ENCODE measurements at regions not wholly inside any gene's neighbourhood (a gene's known extent, or its start where the extent isn't known, plus 50 kb on each side); places are given as distances from the start of the nearest gene placed in this dataset.

DNA sequence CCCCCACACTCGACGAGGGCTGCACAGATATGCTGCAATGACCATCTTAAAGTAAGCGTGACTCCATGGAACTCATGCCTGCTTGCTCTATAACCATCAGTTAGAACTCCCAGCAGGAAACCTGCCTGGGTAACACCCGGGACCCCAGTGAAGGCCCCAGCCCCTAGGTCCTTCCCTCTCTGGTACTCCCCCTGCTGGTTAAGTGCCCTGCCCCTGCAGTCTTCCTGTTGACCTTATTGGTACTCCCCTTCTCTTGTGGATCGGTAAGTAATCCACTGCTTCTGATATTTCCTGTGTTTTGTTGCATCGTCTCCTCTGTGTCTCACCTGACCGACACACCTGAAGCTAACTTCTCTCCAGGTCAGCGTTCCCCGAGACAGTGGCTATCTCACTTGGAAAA is 104.8 kb upstream of the COG2 start:
- H2AFZ ChIP-seq (ENCODE audit: low read depth, low read length, poor library complexity, severe bottlenecking), result no peak overlapping the region
- H3K4me1 ChIP-seq (ENCODE audit: control insufficient read depth in 1 of 2, insufficient read depth in 2 of 2, low read length in 2 of 2), result no peaks in the 10 kb centered on the region
- no peak overlapping the region for H3K27ac ChIP-seq (ENCODE audit: low read depth, low read length)
- ChIA-PET RAD21 (ENCODE audit: low non-redundant PET in 1 of 2, low total read pairs in 2 of 2, uncharacterized antibody in 2 of 2, unreplicated experiment in 2 of 2) (no interaction called here), CTCF (no interaction called here), POLR2A (no interaction called here)
- H3K9me3 ChIP-seq (ENCODE audit: control insufficient read depth in 1 of 2, insufficient read depth in 1 of 2, low read depth in 1 of 2, low read length in 2 of 2), result peaks cover 0 to 6% of the 10 kb centered on the region in 2 experiments; a peak in 1 of 4 replicates
- no peak for TF ChIP-seq CBX3 (IDR thresholded peaks at IDR 0.05; ENCODE audit: low read depth)
- TF ChIP-seq, protein P1, sequence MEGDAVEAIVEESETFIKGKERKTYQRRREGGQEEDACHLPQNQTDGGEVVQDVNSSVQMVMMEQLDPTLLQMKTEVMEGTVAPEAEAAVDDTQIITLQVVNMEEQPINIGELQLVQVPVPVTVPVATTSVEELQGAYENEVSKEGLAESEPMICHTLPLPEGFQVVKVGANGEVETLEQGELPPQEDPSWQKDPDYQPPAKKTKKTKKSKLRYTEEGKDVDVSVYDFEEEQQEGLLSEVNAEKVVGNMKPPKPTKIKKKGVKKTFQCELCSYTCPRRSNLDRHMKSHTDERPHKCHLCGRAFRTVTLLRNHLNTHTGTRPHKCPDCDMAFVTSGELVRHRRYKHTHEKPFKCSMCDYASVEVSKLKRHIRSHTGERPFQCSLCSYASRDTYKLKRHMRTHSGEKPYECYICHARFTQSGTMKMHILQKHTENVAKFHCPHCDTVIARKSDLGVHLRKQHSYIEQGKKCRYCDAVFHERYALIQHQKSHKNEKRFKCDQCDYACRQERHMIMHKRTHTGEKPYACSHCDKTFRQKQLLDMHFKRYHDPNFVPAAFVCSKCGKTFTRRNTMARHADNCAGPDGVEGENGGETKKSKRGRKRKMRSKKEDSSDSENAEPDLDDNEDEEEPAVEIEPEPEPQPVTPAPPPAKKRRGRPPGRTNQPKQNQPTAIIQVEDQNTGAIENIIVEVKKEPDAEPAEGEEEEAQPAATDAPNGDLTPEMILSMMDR (IDR thresholded peaks at IDR 0.05 in 2 of 3, conservative IDR thresholded peaks at IDR 0.05 in 1 of 3; ENCODE audit: borderline replicate concordance in 1 of 3, insufficient read depth in 1 of 3, low read depth in 2 of 3, low read length in 2 of 3), result peak in 2 of 3 experiments; percentile 20 to 27; a peak in 1 of 6 replicates
- BruUV-seq (replicated peaks), result no TSS peak
- H4K20me1 ChIP-seq (ENCODE audit: insufficient read depth), result no peaks in the 10 kb centered on the region
- H3K9ac ChIP-seq (ENCODE audit: low read length), result no peak overlapping the region
- intact Hi-C loops (cut with micrococcal nuclease), result no loop called here
- H3K9me2 ChIP-seq (ENCODE audit: insufficient read depth), result no peaks in the 10 kb centered on the region
- no peaks in the 10 kb centered on the region; the same call in 1 of the 2 replicates for H3K27me3 ChIP-seq (ENCODE audit: insufficient read depth, low read length)
- H3K4me2 ChIP-seq (ENCODE audit: low read length), result no peak overlapping the region
- H3K4me3 ChIP-seq (replicated peaks in 1 of 2; ENCODE audit: low read depth in 1 of 2, low read length in 2 of 2), result no peak overlapping the region
- no peaks in the 10 kb centered on the region for H3K36me3 ChIP-seq (ENCODE audit: control insufficient read depth in 1 of 2, insufficient read depth in 2 of 2, low read length in 2 of 2)
- ATAC-seq (no peak), DNase-seq (ENCODE audit: low read depth, low spot score) (no peak)
- no peaks in the 10 kb centered on the region for H3K79me2 ChIP-seq (ENCODE audit: insufficient read depth, low read length)

DNA sequence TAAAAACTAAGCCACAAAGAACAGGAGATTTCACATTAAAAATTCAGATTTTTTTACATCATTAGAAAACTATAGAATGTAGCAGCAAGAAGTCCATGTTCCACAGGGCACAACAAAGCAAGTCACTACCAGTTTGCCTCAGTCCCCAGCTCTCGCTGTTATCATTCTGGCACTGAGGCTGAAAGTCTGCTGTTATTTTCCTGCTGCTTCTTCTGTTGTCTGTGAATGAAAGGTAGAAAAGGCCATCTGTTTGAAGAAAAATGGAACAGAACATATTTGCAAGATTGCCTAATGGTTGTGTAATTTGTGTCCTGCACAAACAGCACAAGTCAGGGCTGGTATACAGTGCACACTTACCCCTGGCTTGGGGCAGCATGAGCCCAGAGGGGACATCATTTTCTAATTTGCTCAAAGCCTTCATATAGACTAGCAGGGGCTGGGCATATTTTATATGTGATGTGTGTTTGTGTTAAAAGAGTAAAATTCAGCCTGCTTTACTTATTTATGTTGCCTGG is 105.6 kb upstream of the COG2 start:
- ATAC-seq (no peak), DNase-seq (ENCODE audit: low read depth, low spot score) (no peak)
- Histone ChIP-seq H3K36me3 (ENCODE audit: control insufficient read depth in 1 of 2, insufficient read depth in 2 of 2, low read length in 2 of 2) (no peaks in the 10 kb centered on the region), H3K9me3 (ENCODE audit: control insufficient read depth in 1 of 2, insufficient read depth in 1 of 2, low read depth in 1 of 2, low read length in 2 of 2) (peaks cover 0 to 6% of the 10 kb centered on the region in 2 experiments; a peak in 1 of 4 replicates), H3K4me3 (replicated peaks in 1 of 2; ENCODE audit: low read depth in 1 of 2, low read length in 2 of 2) (no peak overlapping the region), H3K9me2 (ENCODE audit: insufficient read depth) (no peaks in the 10 kb centered on the region), H3K27ac (ENCODE audit: low read depth, low read length) (no peak overlapping the region), H3K4me1 (ENCODE audit: control insufficient read depth in 1 of 2, insufficient read depth in 2 of 2, low read length in 2 of 2) (no peaks in the 10 kb centered on the region), H2AFZ (ENCODE audit: low read depth, low read length, poor library complexity, severe bottlenecking) (no peak overlapping the region), H3K9ac (ENCODE audit: low read length) (no peak overlapping the region), H3K79me2 (ENCODE audit: insufficient read depth, low read length) (no peaks in the 10 kb centered on the region), H3K27me3 (ENCODE audit: insufficient read depth, low read length) (no peaks in the 10 kb centered on the region; the same call in 1 of the 2 replicates), H3K4me2 (ENCODE audit: low read length) (no peak overlapping the region), H4K20me1 (ENCODE audit: insufficient read depth) (no peaks in the 10 kb centered on the region)
- TF ChIP-seq ZNF274 (IDR thresholded peaks at IDR 0.05; ENCODE audit: low read depth, low read length) (no peak), EZH2 (IDR thresholded peaks at IDR 0.05) (no peak), CEBPB (IDR thresholded peaks at IDR 0.05; ENCODE audit: low read depth) (no peak), EZH2phosphoT487 (IDR thresholded peaks at IDR 0.05; ENCODE audit: borderline replicate concordance) (no peak), ELF1 (IDR thresholded peaks at IDR 0.05; ENCODE audit: borderline replicate concordance, low read depth) (no peak), RAD21 (IDR thresholded peaks at IDR 0.05; ENCODE audit: low read depth) (no peak), CBX3 (IDR thresholded peaks at IDR 0.05; ENCODE audit: low read depth) (no peak), YY1 (IDR thresholded peaks at IDR 0.05; ENCODE audit: extremely low read depth, insufficient replicate concordance, low read depth, low read length) (no peak), SIN3A (IDR thresholded peaks at IDR 0.05; ENCODE audit: low read depth) (no peak)
- TF ChIP-seq, protein P2, sequence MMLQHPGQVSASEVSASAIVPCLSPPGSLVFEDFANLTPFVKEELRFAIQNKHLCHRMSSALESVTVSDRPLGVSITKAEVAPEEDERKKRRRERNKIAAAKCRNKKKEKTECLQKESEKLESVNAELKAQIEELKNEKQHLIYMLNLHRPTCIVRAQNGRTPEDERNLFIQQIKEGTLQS (IDR thresholded peaks at IDR 0.05), result no peak
- TF ChIP-seq, protein P3, sequence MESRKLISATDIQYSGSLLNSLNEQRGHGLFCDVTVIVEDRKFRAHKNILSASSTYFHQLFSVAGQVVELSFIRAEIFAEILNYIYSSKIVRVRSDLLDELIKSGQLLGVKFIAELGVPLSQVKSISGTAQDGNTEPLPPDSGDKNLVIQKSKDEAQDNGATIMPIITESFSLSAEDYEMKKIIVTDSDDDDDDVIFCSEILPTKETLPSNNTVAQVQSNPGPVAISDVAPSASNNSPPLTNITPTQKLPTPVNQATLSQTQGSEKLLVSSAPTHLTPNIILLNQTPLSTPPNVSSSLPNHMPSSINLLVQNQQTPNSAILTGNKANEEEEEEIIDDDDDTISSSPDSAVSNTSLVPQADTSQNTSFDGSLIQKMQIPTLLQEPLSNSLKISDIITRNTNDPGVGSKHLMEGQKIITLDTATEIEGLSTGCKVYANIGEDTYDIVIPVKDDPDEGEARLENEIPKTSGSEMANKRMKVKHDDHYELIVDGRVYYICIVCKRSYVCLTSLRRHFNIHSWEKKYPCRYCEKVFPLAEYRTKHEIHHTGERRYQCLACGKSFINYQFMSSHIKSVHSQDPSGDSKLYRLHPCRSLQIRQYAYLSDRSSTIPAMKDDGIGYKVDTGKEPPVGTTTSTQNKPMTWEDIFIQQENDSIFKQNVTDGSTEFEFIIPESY (IDR thresholded peaks at IDR 0.05; ENCODE audit: extremely low read depth, insufficient replicate concordance, low read length), result no peak
- ChIA-PET POLR2A (no interaction called here), RAD21 (ENCODE audit: low non-redundant PET in 1 of 2, low total read pairs in 2 of 2, uncharacterized antibody in 2 of 2, unreplicated experiment in 2 of 2) (no interaction called here), CTCF (no interaction called here)
- intact Hi-C loops (cut with micrococcal nuclease), result no loop called here
- no TSS peak for BruUV-seq (replicated peaks)
